Endothelial cell of umbilical vein (primary cell): ENCODE measurements at regions not wholly inside any gene's neighbourhood (a gene's known extent, or its start where the extent isn't known, plus 50 kb on each side); places are given as distances from the start of the nearest gene placed in this dataset.

ENCODE experiments used
- BruUV-seq: library from RNA; stranded (reverse); fragments of 400-500 nt; replicated peaks from 2 replicates; lab custom pipeline; 2021; lab: Mats Ljungman, UMichigan
- CTCF ChIA-PET: fragments of 300-600, 350-600 bp; sonication (Branson Sonifier 250); formaldehyde crosslinking; loops from one replicate; lab custom pipeline; 2021; ENCODE audit warnings: antibody characterized with exemption, inconsistent platforms; lab: Charles Lee
- POLR2A ChIA-PET: fragments of 300-600, 350-600 bp; sonication (Branson Sonifier 250); formaldehyde crosslinking; loops from one replicate; lab custom pipeline; 2021; ENCODE audit warnings: antibody characterized with exemption, inconsistent platforms; lab: Charles Lee
- DNase-seq: peaks from one replicate; pipeline ENCODE4 v3.0.0-alpha.2; 2011; ENCODE audit warnings: low read depth, low spot score
- FAIRE-seq: peaks from 2 replicates; lab custom pipeline; 2011; peaks lifted over from hg19 to GRCh38; lab: Jason Lieb, UNC
- H2AFZ ChIP-seq: 2 replicates; pipeline ENCODE4 v1.6.0; 2012; ENCODE audit warnings: low read depth, low read length, control low read depth, inconsistent platforms
- H3K27ac ChIP-seq: 2 replicates; pipeline ENCODE4 v1.5.1; 2011; ENCODE audit warnings: low read depth, mild to moderate bottlenecking, control low read depth, low read length, moderate library complexity; ENCODE audit not compliant: insufficient read depth
- H3K27me3 ChIP-seq, 2 experiments: 2 replicates each; pipeline versions ENCODE4 v1.6.0 to v1.6.1; 2011; ENCODE audit warnings: low read length in 2 of 2, mixed read lengths in 1 of 2; ENCODE audit not compliant: control insufficient read depth in 2 of 2, insufficient read depth in 2 of 2
- H3K36me3 ChIP-seq, 2 experiments: 2 replicates in 1 of 2; 3 replicates in 1 of 2; pipeline ENCODE4 v1.5.1; 2011; ENCODE audit warnings: low read length in 2 of 2, mild to moderate bottlenecking in 1 of 2, moderate library complexity in 1 of 2; ENCODE audit not compliant: control insufficient read depth in 2 of 2, insufficient read depth in 2 of 2; ENCODE audit errors: extremely low read depth in 1 of 2
- H3K4me1 ChIP-seq: 3 replicates; pipeline ENCODE4 v1.5.1; 2011; ENCODE audit warnings: mild to moderate bottlenecking, low read length; ENCODE audit not compliant: control insufficient read depth, insufficient read depth; ENCODE audit errors: extremely low read depth
- H3K4me2 ChIP-seq: 2 replicates; pipeline ENCODE4 v1.6.1; 2011; ENCODE audit warnings: low read length, control low read depth, mixed read lengths; ENCODE audit not compliant: insufficient read depth
- H3K4me3 ChIP-seq, 3 experiments: fragments of 200-600 bp in 1 of 3; sonication (generic), shearing (Covaris generic) in 1 of 3; replicated peaks in 1 of 3; 2 replicates each; pipeline ENCODE4 v1.5.1; 2011 to 2016; ENCODE audit warnings: control low read depth in 3 of 3, low read length in 3 of 3, mild to moderate bottlenecking in 2 of 3, inconsistent platforms in 1 of 3, low read depth in 1 of 3, moderate library complexity in 1 of 3; ENCODE audit not compliant: insufficient read depth in 1 of 3
- H3K79me2 ChIP-seq: 2 replicates; pipeline ENCODE4 v1.6.0; 2012; ENCODE audit warnings: low read length, inconsistent platforms; ENCODE audit not compliant: control insufficient read depth, insufficient read depth
- H3K9ac ChIP-seq: replicated peaks from 2 replicates; pipeline ENCODE3; 2011; ENCODE audit warnings: low read length, control low read depth; ENCODE audit not compliant: insufficient read depth; ENCODE audit errors: extremely low read depth
- H3K9me1 ChIP-seq: replicated peaks from 3 replicates; pipeline ENCODE4 v1.6.0; 2011; ENCODE audit warnings: mild to moderate bottlenecking, low read length; ENCODE audit not compliant: control insufficient read depth, insufficient read depth; ENCODE audit errors: extremely low read depth
- H3K9me3 ChIP-seq: replicated peaks from 2 replicates; pipeline ENCODE4 v1.5.1; 2012; ENCODE audit warnings: low read length, inconsistent platforms; ENCODE audit not compliant: control insufficient read depth, insufficient read depth
- H4K20me1 ChIP-seq: replicated peaks from 2 replicates; pipeline ENCODE3; 2011; ENCODE audit warnings: mild to moderate bottlenecking, low read length; ENCODE audit not compliant: control insufficient read depth, insufficient read depth; ENCODE audit errors: extremely low read depth
- CTCF ChIP-seq, 2 donors: IDR thresholded peaks; 1 replicate in 1 of 2; 2 replicates in 1 of 2; pipeline ENCODE4 v1.5.1; 2011; ENCODE audit warnings: low read length in 2 of 2, mild to moderate bottlenecking in 2 of 2, moderate library complexity in 2 of 2, control low read depth in 1 of 2, inconsistent platforms in 1 of 2, low read depth in 1 of 2; ENCODE audit not compliant: insufficient read depth in 1 of 2; ENCODE audit errors: extremely low read depth in 1 of 2
- EZH2 ChIP-seq: IDR thresholded peaks from 2 replicates; pipeline ENCODE4 v1.6.1; 2012; ENCODE audit warnings: borderline replicate concordance, low read depth, mild to moderate bottlenecking, moderate library complexity, low read length, inconsistent platforms; ENCODE audit not compliant: severe bottlenecking
- FOS ChIP-seq: IDR thresholded peaks from 2 replicates; pipeline ENCODE4 v1.6.1; 2011; ENCODE audit warnings: mild to moderate bottlenecking, low read length, moderate library complexity, borderline replicate concordance; ENCODE audit not compliant: insufficient read depth
- GATA2 ChIP-seq: IDR thresholded peaks from 2 replicates; pipeline ENCODE4 v1.7.0; 2011; ENCODE audit warnings: low read depth, mild to moderate bottlenecking, moderate library complexity, mixed read lengths, low read length; ENCODE audit not compliant: insufficient read length, insufficient read depth
- JUN ChIP-seq: IDR thresholded peaks from 2 replicates; pipeline ENCODE4 v1.6.1; 2011; ENCODE audit warnings: borderline replicate concordance, low read depth; ENCODE audit not compliant: insufficient read length, insufficient read depth
- MYC ChIP-seq: IDR thresholded peaks from one replicate; pipeline ENCODE4 v1.6.1; 2011; ENCODE audit warnings: mild to moderate bottlenecking, low read depth, low read length
- POLR2A ChIP-seq: IDR thresholded peaks from 2 replicates; pipeline ENCODE4 v1.6.1; 2012; ENCODE audit warnings: low read depth, mild to moderate bottlenecking, control low read depth, low read length
- POLR2AphosphoS5 ChIP-seq: IDR thresholded peaks from 2 replicates; pipeline ENCODE4 v1.6.1; 2012; ENCODE audit warnings: low read depth, mild to moderate bottlenecking, control low read depth, low read length, moderate library complexity; ENCODE audit not compliant: insufficient read depth
- dilution Hi-C: fragments of 300-500 bp; cut with MboI; formaldehyde crosslinking; loops from one replicate; pipeline ENCODE4 v1.15.0; 2019; ENCODE audit warnings: low sequenced_read_pairs; ENCODE audit not compliant: extremely low pct_ligation_motif_present
- intact Hi-C: fragments of 100-400 bp; cut with micrococcal nuclease; formaldehyde crosslinking; loops from one replicate; pipeline ENCODE4 v1.10.0; 2022
- TF ChIP-seq, protein P1 (sequence below): IDR thresholded peaks from 2 replicates; pipeline ENCODE4 v1.6.1; 2011; ENCODE audit not compliant: insufficient read depth, insufficient read length

DNA sequence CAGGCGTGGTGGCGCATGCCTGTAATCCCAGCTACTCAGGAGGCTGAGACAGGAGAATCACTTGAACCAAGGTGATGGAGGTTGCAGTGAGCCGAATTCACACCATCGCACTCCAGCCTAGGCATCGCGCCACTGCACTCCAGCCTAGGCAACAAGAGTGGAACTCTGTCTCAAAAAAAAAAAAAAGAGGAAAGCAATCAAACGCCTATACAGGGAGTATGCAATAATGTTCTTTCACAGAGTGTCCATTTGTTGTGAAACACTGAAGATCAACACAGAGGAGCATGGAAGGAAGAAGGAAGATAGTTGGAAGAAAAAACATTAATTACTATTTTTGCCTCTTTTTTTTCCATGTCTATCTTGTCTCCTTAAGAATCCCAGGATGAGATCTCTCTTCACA, 113.4 kb downstream of the FBXO8 start:
- no peaks in the 10 kb centered on the region for H3K79me2 ChIP-seq
- intact Hi-C loops (no loop called here), dilution Hi-C loops (no loop called here)
- no peaks in the 10 kb centered on the region for H3K9me1 ChIP-seq
- no peaks in the 10 kb centered on the region for H3K9me3 ChIP-seq
- no peak overlapping the region for H3K4me2 ChIP-seq
- POLR2A ChIA-PET, result interaction anchor here (0.7 kb wide), 1 partner anchor 8 kb away, joined by 3 read pairs; no protein-coding TSS in a partner anchor
- H2AFZ ChIP-seq, result no peak overlapping the region
- H4K20me1 ChIP-seq, result no peaks in the 10 kb centered on the region
- no peaks in the 10 kb centered on the region for H3K36me3 ChIP-seq
- TF ChIP-seq GATA2 (no peak), CTCF (IDR thresholded peaks at IDR 0.05; ENCODE audit: extremely low read depth in 1 of 2, insufficient read depth in 1 of 2, low read depth in 1 of 2, low read length in 2 of 2) (no peak), JUN (no peak), POLR2A (no peak), MYC (no peak), POLR2AphosphoS5 (no peak), FOS (no peak), EZH2 (no peak)
- TF ChIP-seq, protein P1, sequence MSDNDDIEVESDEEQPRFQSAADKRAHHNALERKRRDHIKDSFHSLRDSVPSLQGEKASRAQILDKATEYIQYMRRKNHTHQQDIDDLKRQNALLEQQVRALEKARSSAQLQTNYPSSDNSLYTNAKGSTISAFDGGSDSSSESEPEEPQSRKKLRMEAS, result no peak
- no TSS peak for BruUV-seq
- no peaks in the 10 kb centered on the region for H3K4me1 ChIP-seq
- no peak overlapping the region for H3K9ac ChIP-seq
- no peak for DNase-seq
- CTCF ChIA-PET, result no interaction called here
- H3K4me3 ChIP-seq, result no peak overlapping the region
- peaks cover 0 to 2% of the 10 kb centered on the region in 2 experiments for H3K27me3 ChIP-seq
- H3K27ac ChIP-seq, result no peak overlapping the region
- no peak for FAIRE-seq
